GM12878 (cell line): ENCODE measurements at regions not wholly inside any gene's neighbourhood (a gene's known extent, or its start where the extent isn't known, plus 50 kb on each side); places are given as distances from the start of the nearest gene placed in this dataset.

Source experiments
- ATAC-seq: fragments of 200-7000 bp; cut with Tn5 transposase; 3 replicates; pipeline ENCODE4 v1.9.1; 2020; ENCODE audit warnings: mild to moderate bottlenecking, moderate library complexity
- BruUV-seq: library from RNA; stranded (reverse); fragments of 400-500 nt; replicated peaks from 2 replicates; lab custom pipeline; 2021; lab: Mats Ljungman, UMichigan
- CTCF ChIA-PET: fragments of 300-600 bp; sonication (Branson Sonifier 250); formaldehyde crosslinking; extraction: SDS; loops from one replicate; lab custom pipeline; 2021; ENCODE audit warnings: inconsistent platforms; lab: Yijun Ruan, JAX
- POLR2A ChIA-PET: fragments of 350-600 bp; formaldehyde crosslinking; extraction: SDS; loops from one replicate; lab custom pipeline; 2021; ENCODE audit warnings: inconsistent platforms; lab: Charles Lee
- RAD21 ChIA-PET: fragments of 300-600 bp; sonication (Branson Sonifier 250); formaldehyde crosslinking; loops from one replicate; lab custom pipeline; 2023; ENCODE audit warnings: antibody characterized with exemption; ENCODE audit not compliant: unreplicated experiment; lab: Charles Lee
- SMC1A ChIA-PET: fragments of 300-600 bp; sonication (Branson Sonifier 250); formaldehyde crosslinking; loops from one replicate; lab custom pipeline; 2023; ENCODE audit not compliant: unreplicated experiment, uncharacterized antibody; lab: Charles Lee
- DNase-seq: peaks from one replicate; pipeline ENCODE4 v3.0.0-alpha.2; 2011; ENCODE audit warnings: low read depth, low spot score
- FAIRE-seq: peaks from 3 replicates; lab custom pipeline; 2011; peaks lifted over from hg19 to GRCh38; lab: Jason Lieb, UNC
- H2AFZ ChIP-seq: 2 replicates; pipeline ENCODE4 v1.6.0; 2011; ENCODE audit warnings: low read depth, low read length, control low read depth; ENCODE audit not compliant: control insufficient read depth
- H3K27ac ChIP-seq: 2 replicates; pipeline ENCODE4 v1.5.1; 2011; ENCODE audit warnings: control low read depth; ENCODE audit not compliant: control insufficient read depth, insufficient read depth
- H3K27me3 ChIP-seq, 2 experiments: replicated peaks in 1 of 2; 2 replicates each; pipeline versions ENCODE4 v1.6.0 to v1.6.1; 2011; ENCODE audit warnings: low read length in 1 of 2; ENCODE audit not compliant: control insufficient read depth in 2 of 2, insufficient read depth in 2 of 2
- H3K36me3 ChIP-seq, 2 experiments: 2 replicates each; pipeline ENCODE4 v1.5.1; 2011; ENCODE audit warnings: low read length in 1 of 2; ENCODE audit not compliant: control insufficient read depth in 2 of 2, insufficient read depth in 2 of 2
- H3K4me1 ChIP-seq: 2 replicates; pipeline ENCODE4 v1.6.1; 2011; ENCODE audit warnings: mild to moderate bottlenecking, low read length, moderate library complexity, mixed read lengths; ENCODE audit not compliant: control insufficient read depth, insufficient read depth
- H3K4me2 ChIP-seq: 2 replicates; pipeline ENCODE4 v1.6.0; 2011; ENCODE audit warnings: control low read depth; ENCODE audit not compliant: control insufficient read depth, insufficient read depth
- H3K4me3 ChIP-seq: fragments of 200-600 bp; sonication (generic); 2 replicates; pipeline ENCODE4 v1.5.1; 2016
- H3K79me2 ChIP-seq: 2 replicates; pipeline ENCODE4 v1.6.0; 2011; ENCODE audit warnings: low read length; ENCODE audit not compliant: control insufficient read depth, insufficient read depth
- H3K9ac ChIP-seq: 2 replicates; pipeline ENCODE4 v1.8.0; 2011; ENCODE audit warnings: low read length, control low read depth, mixed read lengths; ENCODE audit not compliant: control insufficient read depth, insufficient read depth
- H3K9me3 ChIP-seq: replicated peaks from 3 replicates; pipeline ENCODE4 v1.5.1; 2011; ENCODE audit warnings: mild to moderate bottlenecking, low read length; ENCODE audit not compliant: control insufficient read depth, insufficient read depth
- H4K20me1 ChIP-seq: 2 replicates; pipeline ENCODE4 v1.6.0; 2011; ENCODE audit not compliant: control insufficient read depth, insufficient read depth
- IKZF1 ChIP-seq: fragments of 450-650 bp; conservative IDR thresholded peaks from 2 replicates; pipeline ENCODE4 v1.6.1; 2017; ENCODE audit warnings: antibody characterized with exemption, mild to moderate bottlenecking
- IRF4 ChIP-seq: IDR thresholded peaks from 2 replicates; pipeline ENCODE4 v1.6.1; 2011; ENCODE audit warnings: low read depth, low read length
- NR2F1 ChIP-seq: fragments of 450-650 bp; conservative IDR thresholded peaks from 2 replicates; pipeline ENCODE4 v1.6.1; 2017; ENCODE audit warnings: mild to moderate bottlenecking
- SMAD1 ChIP-seq: fragments of 450-650 bp; IDR thresholded peaks from 2 replicates; pipeline ENCODE4 v1.6.1; 2018; ENCODE audit warnings: mild to moderate bottlenecking, low read depth; ENCODE audit not compliant: partially characterized antibody
- SPI1 ChIP-seq: IDR thresholded peaks from 2 replicates; pipeline ENCODE4 v1.6.1; 2011; ENCODE audit warnings: low read depth, mild to moderate bottlenecking, low read length, moderate library complexity, borderline replicate concordance; ENCODE audit not compliant: insufficient read depth
- WGBS: methylation state at CpG from one replicate; pipeline ENCODE4 v1.1.6; 2016; ENCODE audit warnings: low lambda C conversion rate; ENCODE audit not compliant: insufficient replicate concordance, insufficient coverage; ENCODE audit errors: missing lambda C conversion rate; 5-methylcytosine and 5-hydroxymethylcytosine counted together
- in situ Hi-C: fragments of 300-500 bp; cut with MboI; formaldehyde crosslinking; loops from 9 replicates; pipeline ENCODE4 v1.14.3; 2018; ENCODE audit warnings: mixed read lengths
- intact Hi-C: fragments of 100-400 bp; cut with micrococcal nuclease; formaldehyde crosslinking; loops from one replicate; pipeline ENCODE4 v1.14.2; 2022; ENCODE audit not compliant: unreplicated experiment
- TF ChIP-seq, protein P1 (sequence below): fragments of 450-650 bp; IDR thresholded peaks from 2 replicates; pipeline ENCODE4 v1.6.1; 2016; ENCODE audit warnings: mild to moderate bottlenecking

GRCh38 chr2:37855283-37856041 lies 69.6 kb upstream of the RMDN2 start:
- 44% methylated on average over 13 of the region's 13 CpGs for WGBS
- H2AFZ ChIP-seq, result no peak overlapping the region
- FAIRE-seq (no peak), ATAC-seq (no peak), DNase-seq (no peak)
- SMC1A ChIA-PET, result interaction anchor here (1.0 to 10.3 kb wide), 4 partner anchors 12 to 40 kb away, joined by 3 to 244 read pairs (median 34); no protein-coding TSS in a partner anchor
- no peaks in the 10 kb centered on the region for H3K79me2 ChIP-seq
- H3K4me1 ChIP-seq, result peaks cover 29% of the 10 kb centered on the region
- no peaks in the 10 kb centered on the region for H3K27me3 ChIP-seq
- no peaks in the 10 kb centered on the region; the same call in 2 of the 3 replicates for H3K9me3 ChIP-seq
- H4K20me1 ChIP-seq, result no peaks in the 10 kb centered on the region
- CTCF ChIA-PET, result interaction anchor here (0.7 to 10.9 kb wide), 8 partner anchors 11 to 571 kb away, joined by 3 to 176 read pairs (median 6); no protein-coding TSS in a partner anchor
- no peak overlapping the region for H3K4me3 ChIP-seq
- POLR2A ChIA-PET, result interaction anchor here (0.6 to 6.5 kb wide), 4 partner anchors 11 to 23 kb away, joined by 3 to 61 read pairs (median 11); no protein-coding TSS in a partner anchor
- intact Hi-C loops, result no loop called here
- H3K27ac ChIP-seq, result no peak overlapping the region
- in situ Hi-C loops, result no loop called here
- no TSS peak for BruUV-seq
- H3K36me3 ChIP-seq, result no peaks in the 10 kb centered on the region
- H3K9ac ChIP-seq, result no peak overlapping the region
- H3K4me2 ChIP-seq, result no peak overlapping the region
- TF ChIP-seq, protein P1, sequence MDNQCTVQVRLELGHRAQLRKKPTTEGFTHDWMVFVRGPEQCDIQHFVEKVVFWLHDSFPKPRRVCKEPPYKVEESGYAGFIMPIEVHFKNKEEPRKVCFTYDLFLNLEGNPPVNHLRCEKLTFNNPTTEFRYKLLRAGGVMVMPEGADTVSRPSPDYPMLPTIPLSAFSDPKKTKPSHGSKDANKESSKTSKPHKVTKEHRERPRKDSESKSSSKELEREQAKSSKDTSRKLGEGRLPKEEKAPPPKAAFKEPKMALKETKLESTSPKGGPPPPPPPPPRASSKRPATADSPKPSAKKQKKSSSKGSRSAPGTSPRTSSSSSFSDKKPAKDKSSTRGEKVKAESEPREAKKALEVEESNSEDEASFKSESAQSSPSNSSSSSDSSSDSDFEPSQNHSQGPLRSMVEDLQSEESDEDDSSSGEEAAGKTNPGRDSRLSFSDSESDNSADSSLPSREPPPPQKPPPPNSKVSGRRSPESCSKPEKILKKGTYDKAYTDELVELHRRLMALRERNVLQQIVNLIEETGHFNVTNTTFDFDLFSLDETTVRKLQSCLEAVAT, result peak; percentile 70; the same call in 1 of the 2 replicates
- peak; percentile 39; the same call in 1 of the 2 replicates for TF ChIP-seq IKZF1
- no peak for TF ChIP-seq IRF4
- TF ChIP-seq SMAD1, result no peak
- peak; percentile 24; the same call in 1 of the 2 replicates for TF ChIP-seq SPI1
- no peak for TF ChIP-seq NR2F1
- RAD21 ChIA-PET, result interaction anchor here (1.0 to 8.9 kb wide), 4 partner anchors 17 to 441 kb away, joined by 3 to 215 read pairs (median 4); no protein-coding TSS in a partner anchor
